ENCODE measurements at regions not wholly inside any gene's neighbourhood (a gene's known extent, or its start where the extent isn't known, plus 50 kb on each side); places are given as distances from the start of the nearest gene placed in this dataset.

- WGBS = 96% methylated on average over 6 of the region's 6 CpGs
- H3K27me3 ChIP-seq (ENCODE audit: control insufficient read depth in 2 of 2, insufficient read depth in 1 of 2, low read length in 1 of 2) = no peaks in the 10 kb centered on the region
- H3K4me3 ChIP-seq (ENCODE audit: low read length in 2 of 2) = no peak overlapping the region
- no peak for DNase-seq (ENCODE audit: low read depth in 6 of 9, low spot score in 9 of 9)
- no peaks in the 10 kb centered on the region for H3K9me3 ChIP-seq (ENCODE audit: control insufficient read depth in 2 of 2, insufficient read depth in 1 of 2, low read length in 1 of 2)
- no peaks in the 10 kb centered on the region for H3K4me1 ChIP-seq (ENCODE audit: control insufficient read depth in 2 of 2, insufficient read depth in 2 of 2, low read length in 2 of 2)
- no peaks in the 10 kb centered on the region for H3K36me3 ChIP-seq (ENCODE audit: control insufficient read depth in 2 of 2, insufficient read depth in 2 of 2, low read length in 1 of 2)
- no peak overlapping the region for H3K27ac ChIP-seq (ENCODE audit: low read depth in 1 of 2, low read length in 1 of 2)
Measured at GRCh38 chr5:68077349-68077894, 138.1 kb upstream of the PIK3R1 start.

DNA sequence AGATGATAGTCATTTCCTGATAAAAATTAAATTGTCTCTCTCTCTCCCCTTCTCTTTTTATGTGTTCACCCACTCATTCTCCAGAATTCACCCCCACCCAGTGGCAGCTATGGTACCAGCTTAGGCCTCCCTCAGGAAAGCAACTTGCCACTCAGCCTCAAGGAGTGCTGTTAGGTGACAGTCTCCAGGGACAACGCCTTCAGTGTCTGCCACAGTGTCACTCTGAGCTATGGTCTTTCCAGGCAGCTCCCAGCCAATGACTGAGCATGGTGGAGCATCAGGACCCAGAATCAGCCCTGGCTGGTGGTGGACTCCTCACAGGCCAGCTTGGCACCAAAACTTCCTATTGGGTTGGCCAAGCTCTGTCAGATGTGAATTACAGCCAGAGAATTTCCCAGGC is 140.9 kb upstream of the PIK3R1 start:
- H3K27me3 ChIP-seq (ENCODE audit: control insufficient read depth in 2 of 2, insufficient read depth in 1 of 2, low read length in 1 of 2) = no peaks in the 10 kb centered on the region
- H3K4me1 ChIP-seq (ENCODE audit: control insufficient read depth in 2 of 2, insufficient read depth in 2 of 2, low read length in 2 of 2) = no peaks in the 10 kb centered on the region
- H3K4me3 ChIP-seq (ENCODE audit: low read length in 2 of 2) = no peak overlapping the region
- H3K9me3 ChIP-seq (ENCODE audit: control insufficient read depth in 2 of 2, insufficient read depth in 1 of 2, low read length in 1 of 2) = no peaks in the 10 kb centered on the region
- H3K27ac ChIP-seq (ENCODE audit: low read depth in 1 of 2, low read length in 1 of 2) = no peak overlapping the region
- WGBS = 100% methylated on average over 1 of the region's 1 CpG
- no peak for DNase-seq (ENCODE audit: low read depth in 6 of 9, low spot score in 9 of 9)
- no peaks in the 10 kb centered on the region for H3K36me3 ChIP-seq (ENCODE audit: control insufficient read depth in 2 of 2, insufficient read depth in 2 of 2, low read length in 1 of 2)

DNA sequence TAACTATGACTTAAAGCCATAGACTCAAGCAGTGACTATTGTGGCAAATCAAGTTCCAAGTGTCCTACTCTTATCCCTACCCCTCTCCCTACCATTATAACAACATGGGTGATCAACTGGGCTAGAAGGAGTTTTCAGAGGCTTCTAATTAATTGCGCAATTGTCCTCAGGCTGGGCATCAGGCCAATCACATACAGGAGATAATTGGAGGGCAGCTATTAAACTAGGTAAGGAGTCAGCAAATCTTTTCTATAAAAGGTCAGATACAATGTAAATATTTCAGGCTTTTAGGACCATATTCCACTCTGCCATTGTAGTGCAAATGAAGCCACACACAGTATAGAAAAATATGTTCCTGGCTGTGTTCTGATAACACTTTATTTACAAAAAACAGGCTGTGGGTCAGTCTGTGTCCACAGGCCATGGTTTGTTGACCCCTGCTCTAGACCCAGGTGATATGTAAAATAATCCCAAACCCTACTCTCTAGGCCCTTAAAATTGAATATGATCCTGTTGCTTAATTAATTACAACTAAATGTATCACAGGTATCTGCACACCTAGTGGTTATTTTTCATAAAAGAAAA is 141.4 kb upstream of the PIK3R1 start:
- 99% methylated on average over 1 of the region's 1 CpG for WGBS
- Histone ChIP-seq H3K4me3 (ENCODE audit: low read length in 2 of 2) (no peak overlapping the region), H3K9me3 (ENCODE audit: control insufficient read depth in 2 of 2, insufficient read depth in 1 of 2, low read length in 1 of 2) (no peaks in the 10 kb centered on the region), H3K4me1 (ENCODE audit: control insufficient read depth in 2 of 2, insufficient read depth in 2 of 2, low read length in 2 of 2) (no peaks in the 10 kb centered on the region), H3K27me3 (ENCODE audit: control insufficient read depth in 2 of 2, insufficient read depth in 1 of 2, low read length in 1 of 2) (no peaks in the 10 kb centered on the region), H3K27ac (ENCODE audit: low read depth in 1 of 2, low read length in 1 of 2) (no peak overlapping the region), H3K36me3 (ENCODE audit: control insufficient read depth in 2 of 2, insufficient read depth in 2 of 2, low read length in 1 of 2) (no peaks in the 10 kb centered on the region)
- no peak for DNase-seq (ENCODE audit: low read depth in 6 of 9, low spot score in 9 of 9)

GRCh38 chr5:68071736-68072135 is 143.8 kb upstream of the PIK3R1 start:
- no peak for DNase-seq (ENCODE audit: low read depth in 6 of 9, low spot score in 9 of 9)
- Histone ChIP-seq H3K4me3 (ENCODE audit: low read length in 2 of 2) (no peak overlapping the region), H3K27me3 (ENCODE audit: control insufficient read depth in 2 of 2, insufficient read depth in 1 of 2, low read length in 1 of 2) (no peaks in the 10 kb centered on the region), H3K9me3 (ENCODE audit: control insufficient read depth in 2 of 2, insufficient read depth in 1 of 2, low read length in 1 of 2) (no peaks in the 10 kb centered on the region), H3K4me1 (ENCODE audit: control insufficient read depth in 2 of 2, insufficient read depth in 2 of 2, low read length in 2 of 2) (no peaks in the 10 kb centered on the region), H3K27ac (ENCODE audit: low read depth in 1 of 2, low read length in 1 of 2) (no peak overlapping the region), H3K36me3 (ENCODE audit: control insufficient read depth in 2 of 2, insufficient read depth in 2 of 2, low read length in 1 of 2) (no peaks in the 10 kb centered on the region)
- WGBS = 99% methylated on average over 6 of the region's 6 CpGs

GRCh38 chr5:68071282-68071632 is 144.3 kb upstream of the PIK3R1 start:
- H3K4me3 ChIP-seq (ENCODE audit: low read length in 2 of 2) = no peak overlapping the region
- WGBS = 96% methylated on average over 3 of the region's 3 CpGs
- H3K27ac ChIP-seq (ENCODE audit: low read depth in 1 of 2, low read length in 1 of 2) = no peak overlapping the region
- H3K4me1 ChIP-seq (ENCODE audit: control insufficient read depth in 2 of 2, insufficient read depth in 2 of 2, low read length in 2 of 2) = no peaks in the 10 kb centered on the region
- H3K36me3 ChIP-seq (ENCODE audit: control insufficient read depth in 2 of 2, insufficient read depth in 2 of 2, low read length in 1 of 2) = no peaks in the 10 kb centered on the region
- no peak for DNase-seq (ENCODE audit: low read depth in 6 of 9, low spot score in 9 of 9)
- no peaks in the 10 kb centered on the region for H3K9me3 ChIP-seq (ENCODE audit: control insufficient read depth in 2 of 2, insufficient read depth in 1 of 2, low read length in 1 of 2)
- H3K27me3 ChIP-seq (ENCODE audit: control insufficient read depth in 2 of 2, insufficient read depth in 1 of 2, low read length in 1 of 2) = no peaks in the 10 kb centered on the region

DNA sequence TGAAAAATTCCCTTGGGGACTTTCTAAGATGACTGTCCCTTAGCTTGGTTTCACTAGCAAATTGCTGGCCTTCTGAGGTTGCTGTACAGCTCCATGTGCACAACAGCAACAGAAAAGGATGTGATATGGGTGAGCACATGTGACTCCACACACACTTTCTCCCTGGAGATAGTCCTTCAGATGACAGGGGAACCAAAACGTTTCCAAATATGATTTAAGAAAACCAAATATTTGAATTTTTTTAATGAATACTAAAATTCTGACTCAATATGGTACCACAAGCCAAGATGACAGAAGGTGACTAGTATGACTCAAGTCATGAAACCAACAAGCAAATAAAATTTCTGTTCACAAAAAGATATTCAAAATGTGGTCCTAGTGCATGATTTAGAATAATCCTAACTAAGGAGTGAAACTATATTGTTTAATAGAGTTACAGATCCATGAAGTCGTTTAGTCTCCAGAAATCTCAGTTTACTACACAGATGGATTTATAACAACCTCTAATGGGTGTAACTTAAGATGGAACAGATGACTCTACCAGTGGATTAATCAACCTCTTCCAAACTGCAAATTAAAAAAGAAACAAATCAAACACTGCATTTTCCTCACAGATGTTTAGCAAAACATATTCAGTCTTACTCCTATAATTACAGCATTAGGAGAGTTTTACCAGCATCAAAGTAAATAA is 144.8 kb upstream of the PIK3R1 start:
- no peaks in the 10 kb centered on the region for H3K9me3 ChIP-seq (ENCODE audit: control insufficient read depth in 2 of 2, insufficient read depth in 1 of 2, low read length in 1 of 2)
- H3K27me3 ChIP-seq (ENCODE audit: control insufficient read depth in 2 of 2, insufficient read depth in 1 of 2, low read length in 1 of 2) = no peaks in the 10 kb centered on the region
- no peak for DNase-seq (ENCODE audit: low read depth in 6 of 9, low spot score in 9 of 9)
- no peaks in the 10 kb centered on the region for H3K36me3 ChIP-seq (ENCODE audit: control insufficient read depth in 2 of 2, insufficient read depth in 2 of 2, low read length in 1 of 2)
- no peaks in the 10 kb centered on the region for H3K4me1 ChIP-seq (ENCODE audit: control insufficient read depth in 2 of 2, insufficient read depth in 2 of 2, low read length in 2 of 2)
- H3K4me3 ChIP-seq (ENCODE audit: low read length in 2 of 2) = no peak overlapping the region
- 84% methylated on average over 2 of the region's 2 CpGs for WGBS
- H3K27ac ChIP-seq (ENCODE audit: low read depth in 1 of 2, low read length in 1 of 2) = no peak overlapping the region

GRCh38 chr5:68067976-68068603 is 147.5 kb upstream of the PIK3R1 start:
- Histone ChIP-seq H3K4me1 (ENCODE audit: control insufficient read depth in 2 of 2, insufficient read depth in 2 of 2, low read length in 2 of 2) (no peaks in the 10 kb centered on the region), H3K36me3 (ENCODE audit: control insufficient read depth in 2 of 2, insufficient read depth in 2 of 2, low read length in 1 of 2) (no peaks in the 10 kb centered on the region), H3K27me3 (ENCODE audit: control insufficient read depth in 2 of 2, insufficient read depth in 1 of 2, low read length in 1 of 2) (no peaks in the 10 kb centered on the region), H3K27ac (ENCODE audit: low read depth in 1 of 2, low read length in 1 of 2) (no peak overlapping the region), H3K9me3 (ENCODE audit: control insufficient read depth in 2 of 2, insufficient read depth in 1 of 2, low read length in 1 of 2) (no peaks in the 10 kb centered on the region), H3K4me3 (ENCODE audit: low read length in 2 of 2) (no peak overlapping the region)
- DNase-seq (ENCODE audit: low read depth in 6 of 9, low spot score in 9 of 9) = no peak
- 98% methylated on average over 5 of the region's 5 CpGs for WGBS

DNA sequence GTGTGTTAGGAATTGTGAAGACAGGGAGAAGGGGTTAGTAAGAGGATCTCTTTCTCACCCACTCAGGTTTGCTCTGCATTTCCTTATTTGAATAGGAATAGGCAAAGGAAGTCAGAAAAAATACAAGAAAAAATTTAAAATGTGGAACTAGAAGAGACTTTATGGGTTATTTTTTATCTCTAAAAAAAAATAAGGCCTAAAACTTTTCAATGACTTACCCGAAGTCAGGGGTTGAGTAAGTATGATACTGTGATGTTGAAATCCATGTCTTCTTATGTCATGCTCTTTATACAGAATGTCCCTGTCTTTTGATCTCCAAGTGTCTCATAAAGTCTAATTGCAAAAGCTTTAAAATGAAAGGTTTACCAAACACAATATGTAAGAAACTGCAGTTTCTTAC is 148.3 kb upstream of the PIK3R1 start:
- no peak for DNase-seq (ENCODE audit: low read depth in 6 of 9, low spot score in 9 of 9)
- H3K27me3 ChIP-seq (ENCODE audit: control insufficient read depth in 2 of 2, insufficient read depth in 1 of 2, low read length in 1 of 2) = no peaks in the 10 kb centered on the region
- WGBS = 83% methylated on average over 1 of the region's 1 CpG
- H3K4me1 ChIP-seq (ENCODE audit: control insufficient read depth in 2 of 2, insufficient read depth in 2 of 2, low read length in 2 of 2) = no peaks in the 10 kb centered on the region
- no peak overlapping the region for H3K4me3 ChIP-seq (ENCODE audit: low read length in 2 of 2)
- H3K36me3 ChIP-seq (ENCODE audit: control insufficient read depth in 2 of 2, insufficient read depth in 2 of 2, low read length in 1 of 2) = no peaks in the 10 kb centered on the region
- H3K27ac ChIP-seq (ENCODE audit: low read depth in 1 of 2, low read length in 1 of 2) = no peak overlapping the region
- H3K9me3 ChIP-seq (ENCODE audit: control insufficient read depth in 2 of 2, insufficient read depth in 1 of 2, low read length in 1 of 2) = no peaks in the 10 kb centered on the region

DNA sequence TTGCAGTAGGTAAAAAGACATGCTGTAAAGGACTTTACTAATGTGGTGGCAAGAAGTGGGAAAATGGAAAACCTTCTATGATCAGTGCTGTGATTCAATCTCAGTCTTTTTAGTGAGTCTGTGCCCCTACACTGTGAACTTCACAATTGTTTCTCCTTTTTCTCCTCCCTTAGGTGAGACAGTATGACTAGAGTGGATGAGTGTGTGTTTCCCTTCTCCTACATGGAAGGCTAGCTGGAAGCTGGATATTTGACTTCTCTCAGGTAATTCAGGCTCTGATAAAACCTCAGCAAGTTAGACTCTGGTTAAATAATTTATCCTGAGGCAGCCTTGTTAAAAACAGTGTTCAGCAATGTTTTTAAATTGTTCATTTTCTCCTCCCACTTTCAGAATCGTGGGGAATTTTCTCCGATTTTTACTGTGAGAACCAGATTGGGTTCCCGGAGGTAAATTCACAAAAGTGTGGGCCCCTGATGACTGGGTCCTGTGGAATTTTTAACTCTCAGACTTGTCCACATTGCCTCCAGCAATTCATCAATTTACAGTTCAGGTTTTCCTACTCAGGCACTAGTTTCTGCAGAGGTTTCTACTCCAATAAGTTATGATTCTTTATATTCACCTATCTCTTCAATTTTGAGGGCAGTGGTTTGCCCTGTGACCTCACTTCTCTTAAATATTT is 149.1 kb upstream of the PIK3R1 start:
- H3K4me3 ChIP-seq (ENCODE audit: low read length in 2 of 2) = no peak overlapping the region
- no peaks in the 10 kb centered on the region for H3K9me3 ChIP-seq (ENCODE audit: control insufficient read depth in 2 of 2, insufficient read depth in 1 of 2, low read length in 1 of 2)
- H3K4me1 ChIP-seq (ENCODE audit: control insufficient read depth in 2 of 2, insufficient read depth in 2 of 2, low read length in 2 of 2) = no peaks in the 10 kb centered on the region
- H3K27ac ChIP-seq (ENCODE audit: low read depth in 1 of 2, low read length in 1 of 2) = no peak overlapping the region
- no peak for DNase-seq (ENCODE audit: low read depth in 6 of 9, low spot score in 9 of 9)
- no peaks in the 10 kb centered on the region for H3K27me3 ChIP-seq (ENCODE audit: control insufficient read depth in 2 of 2, insufficient read depth in 1 of 2, low read length in 1 of 2)
- 94% methylated on average over 3 of the region's 3 CpGs for WGBS
- H3K36me3 ChIP-seq (ENCODE audit: control insufficient read depth in 2 of 2, insufficient read depth in 2 of 2, low read length in 1 of 2) = no peaks in the 10 kb centered on the region

Data from thymus (tissue), 11 donors.